A673 (cell line): ENCODE measurements at regions not wholly inside any gene's neighbourhood (a gene's known extent, or its start where the extent isn't known, plus 50 kb on each side); places are given as distances from the start of the nearest gene placed in this dataset.

Experiments used
- BruUV-seq: library from RNA; stranded (reverse); fragments of 400-500 nt; replicated peaks from 2 replicates; lab custom pipeline; 2021; lab: Mats Ljungman, UMichigan
- CTCF ChIA-PET: fragments of 300-600 bp; sonication (Branson Sonifier 250); formaldehyde crosslinking; loops from one replicate; lab custom pipeline; 2022; ENCODE audit warnings: antibody characterized with exemption; lab: Charles Lee
- POLR2A ChIA-PET: fragments of 300-600 bp; sonication (Branson Sonifier 250); formaldehyde crosslinking; loops from one replicate; lab custom pipeline; 2022; ENCODE audit warnings: antibody characterized with exemption; ENCODE audit not compliant: low non-redundant PET; lab: Charles Lee
- DNase-seq: peaks from one replicate; pipeline ENCODE4 v3.0.0-alpha.2; 2015; ENCODE audit warnings: low spot score
- H3K27ac ChIP-seq: fragments of 200-600 bp; sonication (generic); 2 replicates; pipeline ENCODE4 v1.5.1; 2016; ENCODE audit warnings: mixed run types, low read depth, mild to moderate bottlenecking, mixed read lengths, antibody characterized with exemption, low read length; ENCODE audit not compliant: poor library complexity, severe bottlenecking
- H3K27me3 ChIP-seq: fragments of 200-600 bp; sonication (generic); replicated peaks from 2 replicates; pipeline ENCODE4 v1.6.1; 2017; ENCODE audit warnings: mixed run types, low read depth, mild to moderate bottlenecking, mixed read lengths, antibody characterized with exemption, low read length; ENCODE audit not compliant: insufficient read depth, poor library complexity
- H3K36me3 ChIP-seq: fragments of 200-600 bp; sonication (generic); 2 replicates; pipeline ENCODE4 v1.6.1; 2016; ENCODE audit warnings: mixed run types, mild to moderate bottlenecking, mixed read lengths, antibody characterized with exemption, low read length; ENCODE audit not compliant: insufficient read depth, poor library complexity, severe bottlenecking
- H3K4me1 ChIP-seq: fragments of 200-600 bp; sonication (generic); 2 replicates; pipeline ENCODE4 v1.6.1; 2017; ENCODE audit warnings: mixed run types, mild to moderate bottlenecking, mixed read lengths, antibody characterized with exemption, low read length; ENCODE audit not compliant: insufficient read depth, poor library complexity, severe bottlenecking
- H3K4me3 ChIP-seq: fragments of 200-600 bp; sonication (generic); 2 replicates; pipeline ENCODE4 v1.5.1; 2016; ENCODE audit warnings: low read depth, mixed run types, mild to moderate bottlenecking, mixed read lengths, low read length; ENCODE audit not compliant: poor library complexity, severe bottlenecking
- H3K9me3 ChIP-seq: fragments of 200-600 bp; sonication (generic); 2 replicates; pipeline ENCODE4 v1.6.1; 2016; ENCODE audit warnings: mixed run types, low read depth, mild to moderate bottlenecking, mixed read lengths, antibody characterized with exemption, low read length; ENCODE audit not compliant: poor library complexity, severe bottlenecking
- CTCF ChIP-seq: fragments of 300-800, 200-600 bp; sonication (generic); conservative IDR thresholded peaks from 2 replicates; pipeline ENCODE4 v1.5.1; 2017; ENCODE audit warnings: low read depth, mild to moderate bottlenecking, antibody characterized with exemption, low read length, moderate library complexity, mixed read lengths
- EZH2 ChIP-seq: fragments of 200-600 bp; sonication (generic); IDR thresholded peaks from 2 replicates; pipeline ENCODE4 v1.6.1; 2017; ENCODE audit warnings: borderline replicate concordance, low read depth, mild to moderate bottlenecking, mixed read lengths, antibody characterized with exemption, low read length; ENCODE audit not compliant: poor library complexity, severe bottlenecking
- intact Hi-C: fragments of 100-400 bp; cut with micrococcal nuclease; formaldehyde crosslinking; loops from one replicate; pipeline ENCODE4 v1.10.0; 2022; ENCODE audit not compliant: unreplicated experiment

DNA sequence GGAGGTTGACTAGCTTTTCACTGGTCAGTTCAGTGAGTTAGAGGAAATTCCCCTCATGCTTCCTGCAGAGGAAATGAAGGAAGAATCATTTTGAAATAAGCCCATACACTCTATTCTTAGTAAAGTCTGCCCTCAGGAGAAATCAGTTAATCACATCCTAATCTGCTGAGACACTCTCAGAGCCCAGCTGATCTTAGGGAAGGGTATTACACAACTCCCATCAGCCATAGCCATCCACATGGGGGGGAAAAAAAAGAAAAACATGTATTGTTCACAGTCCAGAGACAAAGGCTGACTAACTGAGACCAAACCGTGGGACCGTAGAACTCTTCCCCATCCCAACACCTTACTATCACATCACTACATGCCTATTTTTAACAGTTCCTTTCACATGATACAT is 722.3 kb downstream of the CDH8 start:
- no TSS peak for BruUV-seq
- TF ChIP-seq EZH2 (no peak), CTCF (no peak)
- Histone ChIP-seq H3K27ac (no peak overlapping the region), H3K4me3 (no peak overlapping the region), H3K27me3 (no peaks in the 10 kb centered on the region), H3K9me3 (no peaks in the 10 kb centered on the region), H3K4me1 (peaks cover 17% of the 10 kb centered on the region), H3K36me3 (no peaks in the 10 kb centered on the region)
- POLR2A ChIA-PET = no interaction called here
- intact Hi-C loops = no loop called here
- CTCF ChIA-PET = no interaction called here
- DNase-seq = peak; percentile 63

GRCh38 chr16:61309386-61309785 is 726.9 kb downstream of the CDH8 start:
- Histone ChIP-seq H3K4me3 (no peak overlapping the region), H3K27ac (no peak overlapping the region), H3K36me3 (no peaks in the 10 kb centered on the region), H3K4me1 (peaks cover 17% of the 10 kb centered on the region), H3K9me3 (no peaks in the 10 kb centered on the region), H3K27me3 (no peaks in the 10 kb centered on the region)
- intact Hi-C loops = no loop called here
- TF ChIP-seq CTCF (no peak), EZH2 (no peak)
- no peak for DNase-seq
- ChIA-PET CTCF (no interaction called here), POLR2A (no interaction called here)
- BruUV-seq = no TSS peak

GRCh38 chr16:61306204-61306603 is 730.0 kb downstream of the CDH8 start:
- no peak overlapping the region for H3K4me3 ChIP-seq
- H3K4me1 ChIP-seq = peaks cover 1% of the 10 kb centered on the region
- intact Hi-C loops = no loop called here
- H3K27me3 ChIP-seq = no peaks in the 10 kb centered on the region
- TF ChIP-seq CTCF = no peak
- TF ChIP-seq EZH2 = no peak
- no peaks in the 10 kb centered on the region for H3K36me3 ChIP-seq
- H3K27ac ChIP-seq = no peak overlapping the region
- no TSS peak for BruUV-seq
- H3K9me3 ChIP-seq = no peaks in the 10 kb centered on the region
- ChIA-PET CTCF (no interaction called here), POLR2A (no interaction called here)
- no peak for DNase-seq
